K562 (cell line): ENCODE measurements at regions not wholly inside any gene's neighbourhood (a gene's known extent, or its start where the extent isn't known, plus 50 kb on each side); places are given as distances from the start of the nearest gene placed in this dataset.

ENCODE experiments used
- ADNP ChIP-seq: fragments of 200-800 bp; sonication (Bioruptor generic); IDR thresholded peaks from 2 replicates; pipeline ENCODE4 v1.6.1; 2016; ENCODE audit warnings: missing genetic modification characterization, missing compliant biosample characterization
- ARNT ChIP-seq, 2 experiments: fragments of 450-650 bp; IDR thresholded peaks; 2 replicates each; pipeline ENCODE4 v1.6.1; 2016; ENCODE audit warnings: mild to moderate bottlenecking in 1 of 2
- CC2D1A ChIP-seq: fragments of 450-650 bp; IDR thresholded peaks from 2 replicates; pipeline ENCODE4 v1.6.1; 2017; ENCODE audit warnings: mild to moderate bottlenecking
- GABPA ChIP-seq: fragments of 200-800 bp; sonication (Bioruptor generic); conservative IDR thresholded peaks from 2 replicates; pipeline ENCODE4 v1.6.1; 2016; ENCODE audit warnings: low read depth, missing genetic modification characterization, missing compliant biosample characterization
- IFI16 ChIP-seq: fragments of 250-450 bp; sonication (Bioruptor Pico); IDR thresholded peaks from 2 replicates; pipeline ENCODE4 v2.1.2; 2022; ENCODE audit warnings: mild to moderate bottlenecking, inconsistent platforms
- KHSRP ChIP-seq: fragments of 450-650 bp; IDR thresholded peaks from 2 replicates; pipeline ENCODE4 v1.6.1; 2017
- MAZ ChIP-seq, 2 experiments: fragments of 450-650 bp in 1 of 2; sonication (generic) in 1 of 2; formaldehyde crosslinking; IDR thresholded peaks in 1 of 2; conservative IDR thresholded peaks in 1 of 2; 2 replicates each; pipeline versions ENCODE4 v1.4.0 to v1.5.0; 2020; ENCODE audit warnings: mild to moderate bottlenecking in 1 of 2, missing genetic modification reagents in 1 of 2
- NFXL1 ChIP-seq: fragments of 450-650 bp; formaldehyde crosslinking; IDR thresholded peaks from 2 replicates; pipeline ENCODE4 v1.4.0; 2021; ENCODE audit warnings: mild to moderate bottlenecking
- PHTF2 ChIP-seq: fragments of 250-450 bp; sonication (Bioruptor Pico); IDR thresholded peaks from 2 replicates; pipeline ENCODE4 v1.5.0; 2021; ENCODE audit warnings: mild to moderate bottlenecking
- RAD21 ChIP-seq, 2 experiments: fragments of 250-450 bp in 1 of 2; fragments of 450-650 bp in 1 of 2; sonication (Bioruptor Pico) in 1 of 2; formaldehyde crosslinking in 1 of 2; IDR thresholded peaks in 1 of 2; conservative IDR thresholded peaks in 1 of 2; 2 replicates each; pipeline versions ENCODE4 v1.4.0 to v1.8.0; 2020 to 2022; ENCODE audit warnings: mild to moderate bottlenecking in 2 of 2, moderate library complexity in 1 of 2
- ZNF165 ChIP-seq: fragments of 250-450 bp; sonication (Bioruptor Pico); IDR thresholded peaks from 2 replicates; pipeline ENCODE4 v1.4.0; 2020; ENCODE audit warnings: borderline replicate concordance
- TF ChIP-seq, protein P1 (sequence below): fragments of 250-450 bp; sonication (Bioruptor Pico); IDR thresholded peaks from 2 replicates; pipeline ENCODE4 v1.5.0; 2021; ENCODE audit warnings: mild to moderate bottlenecking, moderate library complexity
- TF ChIP-seq, protein P2 (sequence below), 3 experiments: IDR thresholded peaks in 2 of 3; conservative IDR thresholded peaks in 1 of 3; 2 replicates each; pipeline ENCODE4 v1.5.1; 2011 to 2012; ENCODE audit warnings: low read length in 3 of 3, mild to moderate bottlenecking in 3 of 3, control low read depth in 2 of 3, improper control_type of control experiment in 1 of 3, inconsistent platforms in 1 of 3, low read depth in 1 of 3, mixed read lengths in 1 of 3, moderate library complexity in 1 of 3; ENCODE audit not compliant: insufficient read depth in 2 of 3
- TF ChIP-seq, protein P3 (sequence below): fragments of 450-650 bp; conservative IDR thresholded peaks from 2 replicates; pipeline ENCODE4 v1.6.1; 2016; ENCODE audit warnings: missing genetic modification characterization, low read depth, mild to moderate bottlenecking, missing compliant biosample characterization, moderate library complexity

DNA sequence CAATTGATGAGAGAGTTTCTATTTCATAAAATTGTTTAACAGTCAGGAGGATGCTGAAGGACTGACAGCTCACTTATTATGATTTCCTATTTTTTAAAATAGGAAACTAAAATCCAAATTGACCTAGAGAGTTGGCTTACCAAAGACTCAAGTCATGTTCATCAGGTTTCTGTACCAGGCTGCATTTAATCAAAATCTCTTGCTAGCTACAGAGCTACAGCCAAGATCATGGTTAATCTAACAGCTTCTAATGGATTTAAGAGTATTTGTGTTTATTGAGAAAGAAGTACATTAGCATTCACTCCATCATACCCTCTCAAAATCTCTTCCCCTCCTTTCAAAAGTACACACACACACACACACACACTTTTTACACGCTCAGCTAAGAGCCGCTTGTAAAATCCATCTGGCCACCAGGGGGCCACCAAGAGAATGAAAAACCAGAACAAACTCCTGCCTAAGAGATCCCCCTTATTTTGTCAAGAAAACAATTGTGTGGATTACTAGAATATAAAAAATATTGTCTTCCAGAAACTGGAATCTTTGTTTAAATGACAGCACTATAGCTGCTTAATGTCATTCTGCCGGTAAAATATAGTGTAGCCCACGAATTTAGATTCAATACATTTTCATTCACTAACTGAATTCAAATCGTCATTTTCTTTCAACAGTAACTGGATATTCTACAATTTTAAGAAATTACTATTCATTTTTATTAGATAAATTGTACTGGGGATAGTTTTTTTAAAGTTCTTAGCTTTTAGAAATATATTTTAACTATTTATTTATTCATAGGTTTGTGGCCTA, 334.0 kb downstream of the BTG1 start (continued):
- TF ChIP-seq MAZ (CRISPR knock-in tag; conservative IDR thresholded peaks at IDR 0.05 in 1 of 2, IDR thresholded peaks at IDR 0.05 in 1 of 2), result peak in 1 of 2 experiments; percentile 15; a peak in 1 of 4 replicates
- no peak for TF ChIP-seq ZNF165 (CRISPR knock-in tag)
- TF ChIP-seq RAD21 (CRISPR knock-in tag; conservative IDR thresholded peaks at IDR 0.05 in 1 of 2, IDR thresholded peaks at IDR 0.05 in 1 of 2), result peak; percentile 63 to 65
- no peak for TF ChIP-seq NFXL1 (CRISPR knock-in tag)
- TF ChIP-seq KHSRP, result no peak
- TF ChIP-seq, protein P1, sequence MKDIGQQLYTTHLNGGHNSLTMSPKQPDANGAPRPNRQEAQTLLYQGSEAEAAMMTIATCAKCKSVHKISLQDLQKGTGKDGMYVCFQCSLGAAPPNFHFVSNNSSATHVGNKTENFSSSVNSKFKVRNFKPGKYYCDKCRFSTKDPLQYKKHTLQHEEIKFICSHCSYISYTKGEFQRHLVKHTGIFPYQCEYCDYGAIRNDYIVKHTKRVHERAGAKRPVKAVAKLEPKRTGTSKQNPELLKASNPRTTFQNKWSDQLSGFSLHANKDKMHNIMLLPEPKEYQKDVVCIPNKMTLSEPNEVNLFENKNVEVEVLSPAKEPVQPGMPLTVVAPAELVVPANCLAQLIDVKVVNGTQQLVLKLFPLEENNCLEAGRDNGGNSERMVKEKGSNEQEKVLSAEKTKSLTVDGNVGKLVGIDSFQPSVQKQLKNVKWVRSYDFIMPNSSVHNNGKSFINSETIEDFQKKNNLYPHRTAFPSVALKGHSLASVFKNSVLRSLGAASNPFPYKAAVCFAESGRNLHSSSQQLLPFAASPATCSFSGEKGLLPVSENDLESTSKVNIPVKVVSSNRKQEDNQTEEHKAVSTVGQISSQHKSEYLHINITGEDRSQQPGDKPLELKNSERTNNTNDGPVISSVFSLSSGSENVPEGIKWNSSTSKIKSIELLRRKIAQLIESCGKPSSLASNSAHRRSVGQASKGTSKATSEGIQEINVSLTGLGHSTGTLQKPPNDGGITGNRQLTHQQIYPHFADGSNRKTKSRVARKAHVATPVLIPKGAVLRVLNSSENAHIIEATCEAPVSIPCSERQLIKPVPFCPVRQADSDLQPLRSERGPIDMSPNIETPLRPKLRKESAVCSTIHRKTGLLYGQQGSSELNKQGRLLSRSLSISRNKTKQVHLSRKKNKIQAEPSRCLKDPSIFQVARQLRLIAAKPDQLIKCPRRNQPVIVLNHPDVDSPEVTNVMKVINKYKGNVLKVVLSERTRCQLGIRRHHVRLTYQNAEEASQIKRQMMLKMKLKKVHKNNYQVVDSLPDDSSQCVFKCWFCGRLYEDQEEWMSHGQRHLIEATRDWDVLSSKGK (CRISPR knock-in tag), result no peak
- TF ChIP-seq PHTF2 (CRISPR knock-in tag), result no peak
- TF ChIP-seq IFI16 (CRISPR knock-in tag), result no peak
- TF ChIP-seq CC2D1A, result no peak
- TF ChIP-seq ADNP (tag), result no peak
- TF ChIP-seq, protein P2, sequence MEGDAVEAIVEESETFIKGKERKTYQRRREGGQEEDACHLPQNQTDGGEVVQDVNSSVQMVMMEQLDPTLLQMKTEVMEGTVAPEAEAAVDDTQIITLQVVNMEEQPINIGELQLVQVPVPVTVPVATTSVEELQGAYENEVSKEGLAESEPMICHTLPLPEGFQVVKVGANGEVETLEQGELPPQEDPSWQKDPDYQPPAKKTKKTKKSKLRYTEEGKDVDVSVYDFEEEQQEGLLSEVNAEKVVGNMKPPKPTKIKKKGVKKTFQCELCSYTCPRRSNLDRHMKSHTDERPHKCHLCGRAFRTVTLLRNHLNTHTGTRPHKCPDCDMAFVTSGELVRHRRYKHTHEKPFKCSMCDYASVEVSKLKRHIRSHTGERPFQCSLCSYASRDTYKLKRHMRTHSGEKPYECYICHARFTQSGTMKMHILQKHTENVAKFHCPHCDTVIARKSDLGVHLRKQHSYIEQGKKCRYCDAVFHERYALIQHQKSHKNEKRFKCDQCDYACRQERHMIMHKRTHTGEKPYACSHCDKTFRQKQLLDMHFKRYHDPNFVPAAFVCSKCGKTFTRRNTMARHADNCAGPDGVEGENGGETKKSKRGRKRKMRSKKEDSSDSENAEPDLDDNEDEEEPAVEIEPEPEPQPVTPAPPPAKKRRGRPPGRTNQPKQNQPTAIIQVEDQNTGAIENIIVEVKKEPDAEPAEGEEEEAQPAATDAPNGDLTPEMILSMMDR (IDR thresholded peaks at IDR 0.05 in 2 of 3, conservative IDR thresholded peaks at IDR 0.05 in 1 of 3; ENCODE audit: insufficient read depth in 2 of 3, low read depth in 1 of 3, low read length in 3 of 3), result peak; percentile 53 to 74 (median 64)
- 0 out of 4 replicates have a peak, but pooled peaks of 1 of the 2 experiments have one; percentile 54 for TF ChIP-seq ARNT (IDR thresholded peaks at IDR 0.05)
- TF ChIP-seq, protein P3, sequence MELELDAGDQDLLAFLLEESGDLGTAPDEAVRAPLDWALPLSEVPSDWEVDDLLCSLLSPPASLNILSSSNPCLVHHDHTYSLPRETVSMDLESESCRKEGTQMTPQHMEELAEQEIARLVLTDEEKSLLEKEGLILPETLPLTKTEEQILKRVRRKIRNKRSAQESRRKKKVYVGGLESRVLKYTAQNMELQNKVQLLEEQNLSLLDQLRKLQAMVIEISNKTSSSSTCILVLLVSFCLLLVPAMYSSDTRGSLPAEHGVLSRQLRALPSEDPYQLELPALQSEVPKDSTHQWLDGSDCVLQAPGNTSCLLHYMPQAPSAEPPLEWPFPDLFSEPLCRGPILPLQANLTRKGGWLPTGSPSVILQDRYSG (tag), result no peak
- no peak for TF ChIP-seq GABPA
